Left ventricle myocardium superior (tissue), 1 donor: ENCODE measurements at regions not wholly inside any gene's neighbourhood (a gene's known extent, or its start where the extent isn't known, plus 50 kb on each side); places are given as distances from the start of the nearest gene placed in this dataset.

ENCODE experiments used
- ATAC-seq: fragments of 200-7000 bp; cut with Tn5 transposase; one replicate; pipeline ENCODE4 v1.9.1; 2020; ENCODE audit warnings: mild to moderate bottlenecking, moderate library complexity
- DNase-seq: peaks from one replicate; pipeline ENCODE4 v3.0.0-alpha.2; 2020
- intact Hi-C: fragments of 100-400 bp; cut with micrococcal nuclease; formaldehyde crosslinking; loops from one replicate; pipeline ENCODE4 v1.11.0; 2022
- donor health status: DM: no; HTN: yes; CAD: no; lungs with severe emphysema.

DNA sequence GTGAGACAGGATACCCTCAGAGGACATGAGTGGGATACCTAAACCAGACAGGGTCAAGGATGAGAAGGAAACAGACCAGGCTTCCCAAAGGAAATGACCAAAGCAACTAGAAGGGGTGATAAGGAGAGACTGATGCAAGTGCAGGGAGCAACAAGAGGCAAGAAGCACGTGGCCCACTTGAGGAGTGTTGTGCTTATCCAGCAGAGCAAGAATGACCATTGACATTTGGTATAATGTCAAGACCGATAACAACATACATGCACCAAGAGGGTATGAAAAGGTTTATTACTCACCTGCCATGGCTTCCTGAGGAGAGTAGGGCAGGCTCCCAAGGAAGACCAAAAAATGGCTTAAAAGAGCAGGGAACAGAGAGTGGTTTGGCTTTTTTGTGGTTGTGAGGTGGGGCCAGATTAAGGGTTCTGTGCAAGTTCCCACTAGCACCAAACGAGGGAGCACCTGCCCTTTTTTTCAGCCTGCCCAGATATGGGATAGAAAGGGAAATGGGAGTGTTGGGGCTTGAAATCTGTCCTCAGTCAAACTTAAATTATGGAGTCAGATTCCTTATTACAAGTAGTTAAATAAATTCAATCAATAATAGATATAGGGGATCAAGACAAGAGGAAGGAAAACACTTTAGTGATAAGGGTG, 513.6 kb downstream of the RASEF start:
- intact Hi-C loops, result no loop called here
- no peak for ATAC-seq
- DNase-seq, result no peak

DNA sequence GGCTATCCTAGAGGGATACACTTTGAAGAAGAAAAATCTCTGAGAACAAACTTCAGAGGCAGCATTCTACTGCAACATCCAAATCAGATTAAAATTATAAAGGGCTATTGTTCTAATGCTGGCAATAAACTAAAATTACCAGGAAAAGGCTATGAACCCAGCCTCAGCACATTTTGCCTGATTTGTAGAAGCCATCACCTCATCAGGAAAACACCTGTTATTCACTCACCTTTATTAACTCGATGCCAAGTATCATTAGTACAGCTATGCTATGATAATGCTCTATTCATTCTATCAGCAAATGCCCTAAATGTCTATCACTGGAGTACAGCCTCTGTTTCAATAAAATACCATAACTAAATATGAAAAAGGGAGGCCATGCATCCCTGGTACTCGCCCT, 510.2 kb downstream of the RASEF start:
- ATAC-seq (no peak), DNase-seq (no peak)
- intact Hi-C loops, result no loop called here

DNA sequence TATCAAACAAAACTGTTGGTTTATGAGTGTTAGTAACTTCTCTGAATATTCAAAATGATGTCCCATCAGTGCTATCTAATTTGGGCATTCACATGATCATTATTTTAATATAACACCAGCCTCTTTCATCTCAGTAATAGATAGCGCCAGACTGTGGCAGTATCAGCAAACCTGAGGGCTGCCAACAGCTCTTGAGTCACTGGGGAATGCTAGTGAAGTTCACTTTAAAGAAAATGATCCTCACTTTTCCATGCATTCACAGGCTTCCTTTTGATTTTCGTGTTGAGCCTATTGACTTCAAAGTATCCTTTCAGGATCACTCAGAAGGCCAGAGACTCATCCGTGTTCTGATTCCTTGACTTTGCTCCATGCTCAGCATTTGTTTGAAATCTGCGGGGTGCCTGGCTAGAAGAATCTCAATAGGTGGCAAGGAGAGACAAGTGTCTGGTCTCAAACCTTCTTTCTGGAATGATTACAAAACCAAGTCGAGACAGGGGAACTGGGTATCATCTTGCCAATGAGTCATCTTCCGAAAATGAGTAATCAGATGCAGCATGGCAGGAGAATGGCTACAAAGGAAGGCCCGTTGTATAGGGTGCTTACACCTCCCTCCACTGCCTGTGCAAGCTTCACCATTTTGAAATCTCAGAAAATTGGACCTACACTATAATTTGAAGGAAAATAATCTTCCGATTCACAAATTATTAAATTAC, 509.1 kb downstream of the RASEF start:
- DNase-seq (no peak), ATAC-seq (no peak)
- intact Hi-C loops, result no loop called here

DNA sequence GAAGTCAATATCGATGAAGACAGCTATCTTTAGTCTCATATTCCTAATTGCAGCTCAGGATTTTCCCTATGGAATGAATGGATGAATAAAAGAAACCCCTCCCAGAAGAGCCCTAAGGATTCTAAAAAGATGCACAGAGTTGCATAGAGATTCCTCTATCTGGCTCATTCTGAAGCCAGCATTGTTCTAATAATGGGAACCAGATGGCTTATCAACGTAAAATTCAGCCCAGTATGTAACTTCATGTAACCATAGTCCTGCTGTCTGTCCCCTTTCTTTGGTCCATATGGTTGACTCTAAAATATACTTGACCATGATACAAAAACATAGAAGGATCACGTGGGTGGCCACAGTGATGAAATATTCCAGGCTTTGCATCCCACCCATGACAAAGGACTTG, 508.6 kb downstream of the RASEF start:
- ATAC-seq (no peak), DNase-seq (no peak)
- intact Hi-C loops, result no loop called here

DNA sequence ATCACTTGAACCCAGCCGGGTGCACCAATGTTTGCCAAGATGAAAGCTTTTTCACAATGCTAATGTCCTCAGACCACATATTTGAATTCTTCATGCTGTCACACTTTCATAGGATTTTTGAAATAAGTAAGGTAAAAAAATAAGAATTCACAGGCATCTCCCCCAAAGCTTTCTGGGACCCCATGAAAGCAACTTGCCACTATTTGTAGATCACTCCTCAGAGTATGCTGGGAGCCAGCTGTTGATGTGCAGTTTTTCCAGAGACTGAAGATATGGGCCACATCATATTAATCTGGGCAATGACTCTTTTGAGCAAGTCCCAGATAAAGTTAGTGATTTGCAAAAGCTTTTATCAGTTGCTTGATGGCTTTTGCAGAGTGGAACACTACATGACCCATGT, 507.9 kb downstream of the RASEF start:
- ATAC-seq, result peak; percentile 18
- intact Hi-C loops, result no loop called here

DNA sequence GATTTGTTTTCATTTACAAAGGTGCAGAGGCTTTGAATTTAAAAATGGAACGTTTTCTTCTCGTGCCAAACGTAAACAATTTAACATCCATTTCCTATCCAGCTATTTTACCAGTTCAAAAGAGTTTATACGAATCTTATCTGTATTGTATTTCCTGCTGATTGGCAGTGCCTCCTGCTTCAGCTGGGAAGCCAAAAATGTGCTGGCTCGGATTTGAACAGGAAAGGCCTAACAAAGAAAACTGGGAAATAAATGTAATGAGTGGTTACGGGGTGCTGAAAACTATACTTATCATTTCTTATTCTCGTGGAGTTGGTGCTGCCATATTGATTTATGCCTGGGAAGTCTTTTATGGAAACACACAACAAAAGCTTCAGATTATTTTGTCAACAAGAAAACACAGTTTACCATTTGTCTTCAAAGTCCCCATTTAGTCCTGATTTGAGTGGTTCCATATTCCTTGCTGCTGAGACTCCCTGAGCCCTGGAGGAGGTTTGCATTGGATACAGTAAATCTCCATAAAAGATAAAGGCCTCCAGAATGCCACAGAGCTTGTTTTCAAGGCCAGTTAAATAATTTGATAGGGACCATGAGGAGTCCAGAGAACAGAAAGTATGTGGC, 507.4 kb downstream of the RASEF start:
- no peak for DNase-seq
- intact Hi-C loops, result no loop called here

More for the DNA sequence above, 507.9 kb downstream of the RASEF start:
- no peak for DNase-seq

DNA sequence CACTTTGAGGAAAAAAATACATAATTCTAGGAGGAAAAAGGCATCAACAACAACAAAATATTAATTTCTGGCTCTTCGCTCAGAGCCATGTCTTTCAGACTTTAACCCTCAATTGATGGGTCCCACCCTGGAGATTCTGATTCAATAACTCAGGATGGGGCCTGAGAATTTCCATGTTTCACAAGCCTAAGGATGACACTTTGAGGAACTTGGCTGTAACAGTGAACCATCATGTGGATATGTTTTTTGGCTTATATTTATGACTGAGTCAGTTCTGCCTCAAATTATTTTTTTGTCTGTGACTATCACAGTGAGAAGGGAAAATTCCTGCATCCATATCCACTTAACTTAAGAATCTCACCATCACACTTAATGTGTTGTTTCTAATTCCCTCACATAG, 504.6 kb downstream of the RASEF start:
- DNase-seq, result no peak
- ATAC-seq, result no peak
- intact Hi-C loops, result no loop called here

More for the DNA sequence above, 507.4 kb downstream of the RASEF start:
- no peak for ATAC-seq

DNA sequence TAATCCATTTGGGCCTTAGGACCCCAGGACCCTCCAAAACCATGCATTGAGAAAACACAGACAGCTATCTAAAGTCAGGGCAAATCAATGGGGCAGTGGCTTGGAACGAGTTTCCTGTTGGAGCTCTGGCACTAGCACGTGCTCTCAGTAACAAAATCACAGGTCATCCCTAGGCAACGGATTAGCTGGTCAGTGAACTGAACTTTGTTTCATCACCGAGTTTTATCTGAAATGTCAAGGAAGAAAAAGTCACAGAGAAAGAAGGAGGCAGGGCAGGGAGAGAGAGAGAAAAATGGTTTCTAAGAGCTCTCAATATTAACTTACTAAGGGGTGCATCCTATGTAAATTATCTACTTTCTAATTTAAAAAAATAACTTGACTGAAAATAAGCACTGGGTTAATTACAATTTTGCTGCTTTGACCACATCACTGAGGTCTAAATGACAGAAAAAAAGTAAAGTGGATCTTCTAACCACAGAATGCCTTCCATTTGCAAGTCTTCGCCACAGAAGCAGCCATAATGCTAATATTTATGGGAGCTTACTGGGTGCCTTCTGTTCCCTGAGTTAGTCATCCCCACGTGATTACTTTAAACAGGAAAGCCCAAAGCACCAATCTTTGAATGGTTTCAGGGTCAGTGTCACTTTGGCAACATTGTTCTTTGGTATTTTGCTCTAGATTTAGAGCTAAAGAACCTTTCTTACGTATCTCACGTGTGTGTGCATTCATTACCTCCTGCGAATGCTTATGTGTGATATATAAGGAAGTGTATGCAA, 503.9 kb downstream of the RASEF start:
- no peak for ATAC-seq
- intact Hi-C loops, result no loop called here
- DNase-seq, result no peak

DNA sequence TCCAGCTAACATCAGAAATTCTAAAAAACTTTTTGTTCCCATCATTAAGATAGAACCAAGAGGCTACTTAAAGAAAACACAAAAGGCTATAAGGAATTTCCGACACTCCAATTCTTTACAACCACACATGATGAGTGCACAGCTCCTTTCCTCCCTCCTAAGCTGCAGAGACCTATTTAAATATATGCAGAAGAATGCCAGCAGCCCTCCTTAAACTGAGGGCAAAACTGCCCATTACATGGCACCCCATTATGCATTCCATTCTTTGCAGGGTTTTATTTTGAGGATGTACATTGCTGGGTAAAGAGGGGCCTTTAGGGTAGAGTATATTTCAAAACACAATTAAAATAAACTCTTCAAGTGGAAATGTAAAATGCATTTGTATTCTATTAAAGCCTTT, 502.9 kb downstream of the RASEF start:
- DNase-seq (no peak), ATAC-seq (no peak)
- intact Hi-C loops, result no loop called here

DNA sequence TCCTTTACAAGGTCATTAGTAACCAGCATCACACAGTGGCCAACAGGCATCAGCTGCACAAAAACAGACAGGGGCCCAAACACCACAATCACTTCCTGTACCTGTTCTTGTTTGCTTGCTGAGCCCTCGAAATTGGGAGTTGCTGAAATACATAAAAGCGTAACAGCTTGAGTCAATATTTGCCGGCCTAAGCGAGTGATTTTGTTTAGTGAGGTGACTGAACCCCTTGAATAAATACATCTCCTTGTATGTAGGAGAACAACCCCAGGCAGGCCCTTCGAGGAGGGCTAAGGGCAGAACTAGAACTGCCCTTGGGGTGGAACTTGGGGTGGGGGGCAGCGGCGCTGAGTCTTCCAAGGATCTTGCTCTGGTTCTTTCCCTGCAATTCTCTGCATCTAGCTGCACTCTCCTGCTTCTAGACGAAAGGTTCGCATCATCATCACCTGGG, 502.5 kb downstream of the RASEF start:
- ATAC-seq (no peak), DNase-seq (no peak)
- intact Hi-C loops, result no loop called here

DNA sequence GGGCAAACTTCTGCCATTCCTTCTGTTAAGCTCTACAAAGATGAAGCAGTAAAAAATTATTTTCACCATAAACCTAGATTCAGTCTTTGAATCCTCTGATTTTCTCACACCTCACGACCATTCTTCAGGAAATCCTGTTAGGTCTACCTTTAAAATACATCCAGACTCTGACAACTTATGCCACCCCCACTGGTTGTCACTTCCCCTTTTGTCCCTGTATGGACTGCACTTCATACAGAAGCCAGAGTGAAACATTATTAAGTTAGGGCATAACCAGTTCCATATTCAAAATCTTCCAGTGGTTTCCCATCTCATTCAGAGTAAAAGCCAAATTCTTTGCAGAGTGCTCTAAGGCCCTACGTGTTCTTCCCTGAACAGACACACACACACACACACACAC, 499.8 kb downstream of the RASEF start:
- ATAC-seq (no peak), DNase-seq (no peak)
- intact Hi-C loops, result no loop called here

DNA sequence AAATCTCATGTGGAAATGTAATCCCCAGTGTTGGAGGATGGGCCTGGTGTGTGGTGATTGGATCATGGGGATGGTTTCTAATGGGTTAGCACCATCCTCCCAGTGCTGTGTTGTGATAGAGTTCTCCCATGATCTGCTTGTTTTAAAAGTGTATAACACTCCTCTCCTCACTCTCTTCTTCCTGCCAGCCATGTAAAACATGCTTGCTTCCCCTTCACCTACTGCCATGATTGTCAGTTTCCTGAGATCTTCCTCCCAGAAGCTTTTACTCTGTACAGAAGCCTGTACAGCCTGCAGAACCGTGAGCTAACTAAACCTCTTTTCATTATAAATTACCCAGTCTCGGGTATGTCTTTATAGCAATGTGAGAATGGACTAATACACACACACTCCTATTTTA, 499.1 kb downstream of the RASEF start:
- ATAC-seq, result no peak
- intact Hi-C loops, result no loop called here
- DNase-seq, result no peak

DNA sequence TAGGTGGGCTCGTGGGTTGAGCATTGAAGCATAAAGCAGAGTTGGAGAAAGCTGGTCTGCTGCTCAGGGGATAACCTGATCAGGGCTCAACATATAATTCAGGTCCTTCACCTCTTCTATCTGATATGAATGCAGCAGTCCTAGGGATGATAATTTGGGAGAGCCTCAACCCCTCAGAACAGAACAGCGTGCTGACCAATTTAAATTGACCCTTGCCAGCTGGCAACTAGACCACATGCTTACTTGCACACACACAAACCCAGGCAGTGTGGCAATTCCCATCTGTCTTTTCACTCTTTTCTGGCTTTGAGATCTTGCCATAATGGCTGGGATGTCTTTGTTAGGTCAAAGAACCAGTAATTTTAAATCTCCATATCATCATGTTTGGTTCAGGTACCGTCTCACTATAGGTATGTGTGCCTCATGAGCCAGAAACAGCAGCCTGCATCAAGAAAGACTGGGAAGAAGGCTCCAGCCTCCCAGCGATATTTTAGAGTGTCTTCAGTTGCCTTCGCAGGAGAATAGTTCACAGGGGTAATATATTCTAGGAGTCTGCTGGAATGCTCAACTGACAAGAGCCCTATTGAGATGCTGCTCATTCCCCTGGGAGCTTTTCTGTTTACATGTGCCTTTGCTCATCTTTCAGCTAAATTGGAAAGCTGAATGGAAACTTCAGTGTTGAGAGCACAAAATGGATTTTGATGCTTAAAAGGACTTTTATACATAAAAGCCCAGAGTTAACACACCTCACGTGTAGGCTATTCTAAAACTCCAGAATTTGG, 497.6 kb downstream of the RASEF start:
- intact Hi-C loops, result no loop called here
- DNase-seq, result no peak
- peak; percentile 40 for ATAC-seq

DNA sequence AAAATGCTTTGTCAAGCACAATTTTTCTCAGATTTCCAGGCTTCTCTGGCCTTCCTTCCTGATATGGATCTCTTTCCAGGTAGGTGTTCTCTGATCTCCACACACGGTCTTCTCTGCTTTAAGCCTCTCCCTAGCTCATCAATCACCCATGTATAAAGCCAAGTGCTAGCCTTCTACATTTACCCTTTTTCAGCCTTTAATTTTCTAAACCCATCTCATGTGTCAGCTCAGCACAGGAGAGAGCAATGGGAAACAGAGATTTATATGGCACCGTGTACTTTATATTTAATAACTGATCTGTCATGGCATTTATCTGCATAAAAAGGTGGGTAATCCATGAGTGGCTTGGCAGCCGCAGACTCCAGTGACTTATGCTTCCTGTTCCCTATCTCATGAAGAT, 495.0 kb downstream of the RASEF start:
- intact Hi-C loops, result no loop called here
- ATAC-seq (no peak), DNase-seq (no peak)

DNA sequence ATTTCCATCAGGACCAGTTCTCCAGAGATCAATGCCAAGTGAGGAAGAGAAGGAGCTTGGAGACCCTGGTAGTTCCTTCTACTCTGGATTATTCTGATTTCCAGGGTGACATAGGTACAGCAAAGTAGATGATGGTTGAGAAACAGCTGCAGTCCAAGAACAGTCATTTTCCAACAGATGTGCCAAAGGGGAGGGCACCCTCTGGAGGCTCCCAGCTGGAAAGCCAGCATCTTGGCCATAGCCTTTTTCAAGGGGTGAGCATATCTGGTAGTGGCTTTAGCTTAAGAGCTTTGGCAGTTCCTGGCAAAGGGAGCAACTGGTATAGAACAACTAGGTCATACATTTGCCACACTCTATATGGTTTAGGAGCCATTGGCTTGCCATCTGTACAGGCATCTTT, 492.7 kb downstream of the RASEF start:
- DNase-seq (no peak), ATAC-seq (no peak)
- intact Hi-C loops, result no loop called here

DNA sequence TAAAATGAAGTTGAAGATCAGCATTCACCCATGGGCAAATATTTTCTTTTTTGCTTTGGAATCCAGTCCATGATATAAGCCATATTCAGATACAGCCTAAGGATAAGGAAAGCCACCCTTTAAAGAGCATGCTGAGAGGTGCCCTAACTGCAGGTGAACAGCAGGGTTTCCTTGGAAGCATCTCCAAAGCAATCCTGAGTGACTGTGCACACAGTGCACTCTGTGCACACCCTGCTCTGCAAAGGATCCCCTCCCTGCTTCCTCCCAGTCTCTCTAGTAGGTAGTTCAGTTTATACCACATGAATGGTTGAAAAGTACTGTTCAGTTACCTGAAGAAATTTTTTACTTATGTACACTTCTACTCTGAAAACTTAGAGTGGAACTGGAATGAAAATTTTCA, 491.4 kb downstream of the RASEF start:
- no peak for DNase-seq
- intact Hi-C loops, result no loop called here
- ATAC-seq, result no peak

DNA sequence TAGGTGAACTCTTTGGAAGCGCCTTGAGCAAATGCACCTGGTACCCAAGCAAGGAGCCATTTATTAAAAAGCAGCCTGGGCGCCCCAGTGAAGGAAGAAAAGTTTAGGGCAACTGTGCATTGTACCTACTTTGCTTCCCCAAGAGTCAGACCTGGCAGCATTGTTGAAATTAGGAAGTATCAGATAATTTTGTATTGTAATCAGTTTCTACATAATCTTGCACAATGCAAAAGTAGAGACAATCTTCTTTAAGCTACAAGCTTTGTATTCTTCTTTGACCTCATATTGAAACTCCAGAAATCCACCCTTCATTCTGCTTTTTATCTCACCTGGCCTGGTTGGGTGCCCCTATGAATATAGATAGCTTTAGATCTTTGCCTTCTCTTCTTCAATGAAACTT, 490.8 kb downstream of the RASEF start:
- DNase-seq, result no peak
- intact Hi-C loops, result no loop called here

DNA sequence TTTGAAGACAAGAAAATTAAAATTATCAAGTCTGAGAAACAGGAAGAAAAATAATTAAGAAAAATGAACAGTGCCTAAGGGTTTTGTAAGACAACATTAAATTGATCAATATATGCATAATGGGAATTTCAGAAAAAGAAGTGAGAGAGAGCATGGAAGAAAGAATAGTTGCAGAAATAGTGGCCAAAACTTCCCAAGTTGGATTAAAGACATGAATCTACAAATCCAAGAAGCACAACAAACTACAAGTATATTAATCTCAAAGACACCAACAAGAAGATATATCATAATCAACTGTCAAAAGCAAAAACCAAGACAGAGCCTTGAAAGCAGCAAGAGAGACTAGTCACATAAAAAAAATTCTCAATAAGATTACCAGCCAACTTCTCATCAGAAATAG, 488.0 kb downstream of the RASEF start:
- intact Hi-C loops, result no loop called here
- no peak for ATAC-seq
- DNase-seq, result no peak

More for the DNA sequence above, 490.8 kb downstream of the RASEF start:
- ATAC-seq, result no peak

DNA sequence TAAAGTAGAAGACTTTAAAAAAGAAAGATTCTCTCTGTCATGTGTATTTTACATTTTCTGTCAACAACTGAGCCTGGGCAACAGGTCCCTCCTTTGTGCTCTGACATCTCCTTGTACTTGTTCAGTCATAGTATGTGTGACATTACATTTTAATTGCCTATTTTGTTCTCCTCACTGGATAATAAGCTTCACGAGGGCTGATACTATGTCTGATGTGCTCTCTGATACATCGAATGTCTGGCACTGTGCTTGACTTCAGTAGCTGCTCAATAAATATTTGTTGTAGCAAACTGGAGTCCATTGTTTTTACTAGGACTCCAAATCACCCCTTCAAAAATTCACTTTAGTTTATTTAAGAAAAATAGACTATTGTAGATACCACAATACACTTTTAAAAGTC, 482.0 kb downstream of the RASEF start:
- ATAC-seq, result no peak
- intact Hi-C loops, result no loop called here
- DNase-seq, result no peak
